K562 (cell line): ENCODE measurements at regions not wholly inside any gene's neighbourhood (a gene's known extent, or its start where the extent isn't known, plus 50 kb on each side); places are given as distances from the start of the nearest gene placed in this dataset.

Experiments
- BRD9 ChIP-seq: fragments of 450-650 bp; IDR thresholded peaks from 2 replicates; pipeline ENCODE4 v1.6.1; 2018; ENCODE audit warnings: low read depth; ENCODE audit not compliant: partially characterized antibody
- CBX1 ChIP-seq: sonication (generic); IDR thresholded peaks from 2 replicates; pipeline ENCODE4 v1.6.1; 2016; ENCODE audit warnings: antibody characterized with exemption, low read depth, mild to moderate bottlenecking
- NCOA2 ChIP-seq, 2 experiments: fragments of 450-650 bp; IDR thresholded peaks; 2 replicates each; pipeline ENCODE4 v1.6.1; 2018; ENCODE audit warnings: mild to moderate bottlenecking in 2 of 2, moderate library complexity in 1 of 2; ENCODE audit not compliant: partially characterized antibody in 2 of 2
- NR2C1 ChIP-seq, 2 experiments: fragments of 450-650 bp; IDR thresholded peaks; 2 replicates each; pipeline ENCODE4 v1.6.1; 2017; ENCODE audit warnings: mild to moderate bottlenecking in 2 of 2, antibody characterized with exemption in 1 of 2, inconsistent platforms in 1 of 2, missing compliant biosample characterization in 1 of 2, missing genetic modification characterization in 1 of 2
- POLR2AphosphoS2 ChIP-seq: IDR thresholded peaks from 2 replicates; pipeline ENCODE4 v1.6.1; 2012; ENCODE audit warnings: low read length, improper control_type of control experiment
- ZNF174 ChIP-seq: fragments of 250-450 bp; sonication (Bioruptor Pico); IDR thresholded peaks from 2 replicates; pipeline ENCODE4 v1.4.0; 2020; ENCODE audit warnings: mild to moderate bottlenecking
- ZNF589 ChIP-seq: fragments of 200-800 bp; sonication (Bioruptor generic); IDR thresholded peaks from 2 replicates; pipeline ENCODE4 v1.6.1; 2016; ENCODE audit warnings: low read depth, missing genetic modification characterization, missing compliant biosample characterization
- ZNF766 ChIP-seq: fragments of 200-800 bp; sonication (Bioruptor generic); conservative IDR thresholded peaks from 2 replicates; pipeline ENCODE4 v1.6.1; 2016; ENCODE audit warnings: missing genetic modification characterization, missing compliant biosample characterization
- TF ChIP-seq, protein P1 (sequence below), 2 experiments: fragments of 450-650 bp in 1 of 2; sonication (generic) in 1 of 2; formaldehyde crosslinking in 1 of 2; IDR thresholded peaks in 1 of 2; conservative IDR thresholded peaks in 1 of 2; 2 replicates each; pipeline versions ENCODE4 v1.6.1 to v1.8.1; 2016 to 2023; ENCODE audit warnings: mild to moderate bottlenecking in 2 of 2, moderate library complexity in 2 of 2, inconsistent platforms in 1 of 2, missing genetic modification reagents in 1 of 2

DNA sequence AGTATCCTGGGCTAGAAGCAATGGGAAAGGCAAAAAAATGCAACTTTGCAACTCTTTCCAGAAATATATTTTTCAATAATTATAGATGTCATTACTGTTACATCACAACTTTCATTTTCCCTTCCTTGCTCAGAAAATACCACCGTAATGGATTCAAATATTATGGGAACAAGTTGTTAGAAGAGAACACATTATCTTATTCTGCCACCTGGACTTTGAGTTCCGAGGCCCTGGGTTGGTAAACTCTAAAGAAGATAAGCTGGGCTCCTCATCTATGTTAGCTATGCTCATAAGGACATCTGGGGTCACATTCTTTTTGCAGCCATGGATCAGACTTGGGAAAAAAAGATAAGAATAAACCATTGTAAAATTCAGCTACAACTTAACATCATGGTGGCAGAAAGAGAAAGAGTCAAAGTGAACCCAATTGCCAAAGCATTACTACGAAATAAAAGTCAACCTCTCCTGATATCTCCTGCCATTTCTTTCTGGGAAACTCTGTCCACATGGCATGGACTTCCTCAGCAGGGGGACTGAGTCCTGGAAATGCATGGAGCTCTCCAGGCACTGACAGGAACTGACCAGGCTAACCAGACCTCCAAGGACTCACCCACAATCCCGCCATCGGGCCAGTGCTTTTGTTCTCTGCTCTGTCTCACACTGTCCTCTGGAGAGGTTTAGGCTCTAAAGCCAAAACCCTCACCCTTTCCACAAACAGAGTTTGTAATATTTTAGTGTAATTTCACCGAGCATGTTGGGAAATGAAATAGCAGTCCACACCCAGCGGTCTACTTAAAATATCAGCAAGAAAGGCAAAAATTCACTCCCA, 499.1 kb upstream of the RUNX1 start (continued):
- TF ChIP-seq NCOA2 (IDR thresholded peaks at IDR 0.05; ENCODE audit: partially characterized antibody in 2 of 2) = no peak
- no peak for TF ChIP-seq NR2C1 (IDR thresholded peaks at IDR 0.05)
- TF ChIP-seq NR2C1 (tag; IDR thresholded peaks at IDR 0.05) = peak; percentile 37; the same call in 1 of the 2 replicates
- TF ChIP-seq ZNF174 (CRISPR knock-in tag) = no peak
- TF ChIP-seq ZNF766 (CRISPR knock-in tag) = peak; percentile 78; the same call in 1 of the 2 replicates
- TF ChIP-seq BRD9 = peak; percentile 34
- TF ChIP-seq ZNF589 (CRISPR knock-in tag) = peak; percentile 37; the same call in 1 of the 2 replicates
- TF ChIP-seq POLR2AphosphoS2 = no peak
- no peak for TF ChIP-seq CBX1
- TF ChIP-seq, protein P1, sequence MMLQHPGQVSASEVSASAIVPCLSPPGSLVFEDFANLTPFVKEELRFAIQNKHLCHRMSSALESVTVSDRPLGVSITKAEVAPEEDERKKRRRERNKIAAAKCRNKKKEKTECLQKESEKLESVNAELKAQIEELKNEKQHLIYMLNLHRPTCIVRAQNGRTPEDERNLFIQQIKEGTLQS (IDR thresholded peaks at IDR 0.05) = peak; percentile 56; the same call in 1 of the 2 replicates
- TF ChIP-seq, protein P1 (CRISPR knock-in tag; conservative IDR thresholded peaks at IDR 0.05) = no peak
